GM12878 (cell line): ENCODE measurements at regions not wholly inside any gene's neighbourhood (a gene's known extent, or its start where the extent isn't known, plus 50 kb on each side); places are given as distances from the start of the nearest gene placed in this dataset.

Experiments used
- ATAC-seq: fragments of 200-7000 bp; cut with Tn5 transposase; 3 replicates; pipeline ENCODE4 v1.9.1; 2020; ENCODE audit warnings: mild to moderate bottlenecking, moderate library complexity
- BruUV-seq: library from RNA; stranded (reverse); fragments of 400-500 nt; replicated peaks from 2 replicates; lab custom pipeline; 2021; lab: Mats Ljungman, UMichigan
- CTCF ChIA-PET: fragments of 300-600 bp; sonication (Branson Sonifier 250); formaldehyde crosslinking; extraction: SDS; loops from one replicate; lab custom pipeline; 2021; ENCODE audit warnings: inconsistent platforms; lab: Yijun Ruan, JAX
- POLR2A ChIA-PET: fragments of 350-600 bp; formaldehyde crosslinking; extraction: SDS; loops from one replicate; lab custom pipeline; 2021; ENCODE audit warnings: inconsistent platforms; lab: Charles Lee
- RAD21 ChIA-PET: fragments of 300-600 bp; sonication (Branson Sonifier 250); formaldehyde crosslinking; loops from one replicate; lab custom pipeline; 2023; ENCODE audit warnings: antibody characterized with exemption; ENCODE audit not compliant: unreplicated experiment; lab: Charles Lee
- SMC1A ChIA-PET: fragments of 300-600 bp; sonication (Branson Sonifier 250); formaldehyde crosslinking; loops from one replicate; lab custom pipeline; 2023; ENCODE audit not compliant: unreplicated experiment, uncharacterized antibody; lab: Charles Lee
- DNase-seq: peaks from one replicate; pipeline ENCODE4 v3.0.0-alpha.2; 2011; ENCODE audit warnings: low read depth, low spot score
- FAIRE-seq: peaks from 3 replicates; lab custom pipeline; 2011; peaks lifted over from hg19 to GRCh38; lab: Jason Lieb, UNC
- H2AFZ ChIP-seq: 2 replicates; pipeline ENCODE4 v1.6.0; 2011; ENCODE audit warnings: low read depth, low read length, control low read depth; ENCODE audit not compliant: control insufficient read depth
- H3K27ac ChIP-seq: 2 replicates; pipeline ENCODE4 v1.5.1; 2011; ENCODE audit warnings: control low read depth; ENCODE audit not compliant: control insufficient read depth, insufficient read depth
- H3K27me3 ChIP-seq, 2 experiments: replicated peaks in 1 of 2; 2 replicates each; pipeline versions ENCODE4 v1.6.0 to v1.6.1; 2011; ENCODE audit warnings: low read length in 1 of 2; ENCODE audit not compliant: control insufficient read depth in 2 of 2, insufficient read depth in 2 of 2
- H3K36me3 ChIP-seq, 2 experiments: 2 replicates each; pipeline ENCODE4 v1.5.1; 2011; ENCODE audit warnings: low read length in 1 of 2; ENCODE audit not compliant: control insufficient read depth in 2 of 2, insufficient read depth in 2 of 2
- H3K4me1 ChIP-seq: 2 replicates; pipeline ENCODE4 v1.6.1; 2011; ENCODE audit warnings: mild to moderate bottlenecking, low read length, moderate library complexity, mixed read lengths; ENCODE audit not compliant: control insufficient read depth, insufficient read depth
- H3K4me2 ChIP-seq: 2 replicates; pipeline ENCODE4 v1.6.0; 2011; ENCODE audit warnings: control low read depth; ENCODE audit not compliant: control insufficient read depth, insufficient read depth
- H3K4me3 ChIP-seq: fragments of 200-600 bp; sonication (generic); 2 replicates; pipeline ENCODE4 v1.5.1; 2016
- H3K79me2 ChIP-seq: 2 replicates; pipeline ENCODE4 v1.6.0; 2011; ENCODE audit warnings: low read length; ENCODE audit not compliant: control insufficient read depth, insufficient read depth
- H3K9ac ChIP-seq: 2 replicates; pipeline ENCODE4 v1.8.0; 2011; ENCODE audit warnings: low read length, control low read depth, mixed read lengths; ENCODE audit not compliant: control insufficient read depth, insufficient read depth
- H3K9me3 ChIP-seq: replicated peaks from 3 replicates; pipeline ENCODE4 v1.5.1; 2011; ENCODE audit warnings: mild to moderate bottlenecking, low read length; ENCODE audit not compliant: control insufficient read depth, insufficient read depth
- H4K20me1 ChIP-seq: 2 replicates; pipeline ENCODE4 v1.6.0; 2011; ENCODE audit not compliant: control insufficient read depth, insufficient read depth
- IKZF1 ChIP-seq: fragments of 450-650 bp; conservative IDR thresholded peaks from 2 replicates; pipeline ENCODE4 v1.6.1; 2017; ENCODE audit warnings: antibody characterized with exemption, mild to moderate bottlenecking
- KAT2A ChIP-seq: conservative IDR thresholded peaks from 2 replicates; pipeline ENCODE4 v1.6.1; 2011; ENCODE audit warnings: low read depth, low read length; ENCODE audit not compliant: control insufficient read depth
- MEF2B ChIP-seq: fragments of 450-650 bp; IDR thresholded peaks from 2 replicates; pipeline ENCODE4 v1.6.1; 2018; ENCODE audit warnings: mild to moderate bottlenecking, moderate library complexity; ENCODE audit not compliant: partially characterized antibody, poor library complexity, severe bottlenecking
- NFIC ChIP-seq: IDR thresholded peaks from 2 replicates; pipeline ENCODE4 v1.6.1; 2012; ENCODE audit warnings: low read depth, mild to moderate bottlenecking, inconsistent platforms, low read length, moderate library complexity
- NR2C2 ChIP-seq: IDR thresholded peaks from 2 replicates; pipeline ENCODE4 v1.6.1; 2011; ENCODE audit warnings: borderline replicate concordance, low read depth; ENCODE audit not compliant: control insufficient read depth, insufficient read length
- PAX5 ChIP-seq: IDR thresholded peaks from 2 replicates; pipeline ENCODE4 v1.6.1; 2011; ENCODE audit warnings: low read depth, low read length, borderline replicate concordance
- PML ChIP-seq: IDR thresholded peaks from 2 replicates; pipeline ENCODE4 v1.6.1; 2012; ENCODE audit warnings: low read length, inconsistent platforms
- RAD21 ChIP-seq: IDR thresholded peaks from 2 replicates; pipeline ENCODE4 v1.6.1; 2011; ENCODE audit warnings: mild to moderate bottlenecking, low read depth, low read length, moderate library complexity; ENCODE audit not compliant: insufficient read depth
- SMAD5 ChIP-seq: IDR thresholded peaks from 2 replicates; pipeline ENCODE4 v1.6.1; 2016; ENCODE audit warnings: antibody characterized with exemption, low read depth
- SP1 ChIP-seq: IDR thresholded peaks from one replicate; pipeline ENCODE4 v1.6.1; 2011; ENCODE audit warnings: low read depth, low read length
- USF2 ChIP-seq: IDR thresholded peaks from 2 replicates; pipeline ENCODE4 v1.6.1; 2011; ENCODE audit warnings: low read depth, low read length, improper control_type of control experiment, borderline replicate concordance
- WGBS: methylation state at CpG from one replicate; pipeline ENCODE4 v1.1.6; 2016; ENCODE audit warnings: low lambda C conversion rate; ENCODE audit not compliant: insufficient replicate concordance, insufficient coverage; ENCODE audit errors: missing lambda C conversion rate; 5-methylcytosine and 5-hydroxymethylcytosine counted together
- in situ Hi-C: fragments of 300-500 bp; cut with MboI; formaldehyde crosslinking; loops from 9 replicates; pipeline ENCODE4 v1.14.3; 2018; ENCODE audit warnings: mixed read lengths
- intact Hi-C: fragments of 100-400 bp; cut with micrococcal nuclease; formaldehyde crosslinking; loops from one replicate; pipeline ENCODE4 v1.14.2; 2022; ENCODE audit not compliant: unreplicated experiment
- TF ChIP-seq, protein P1 (sequence below): fragments of 450-650 bp; IDR thresholded peaks from 2 replicates; pipeline ENCODE4 v1.6.1; 2017; ENCODE audit warnings: mild to moderate bottlenecking, moderate library complexity

- Histone ChIP-seq H3K27ac (no peak overlapping the region), H3K4me2 (no peak overlapping the region), H3K4me3 (no peak overlapping the region), H3K36me3 (no peaks in the 10 kb centered on the region), H3K79me2 (no peaks in the 10 kb centered on the region), H3K27me3 (no peaks in the 10 kb centered on the region), H3K4me1 (no peaks in the 10 kb centered on the region), H2AFZ (no peak overlapping the region), H3K9me3 (no peaks in the 10 kb centered on the region), H4K20me1 (no peaks in the 10 kb centered on the region), H3K9ac (no peak overlapping the region)
- BruUV-seq = no TSS peak
- RAD21 ChIA-PET = no interaction called here
- DNase-seq (no peak), ATAC-seq (no peak), FAIRE-seq (no peak)
- SMC1A ChIA-PET = no interaction called here
- POLR2A ChIA-PET = no interaction called here
- CTCF ChIA-PET = no interaction called here
- in situ Hi-C loops (no loop called here), intact Hi-C loops (no loop called here)
- TF ChIP-seq NFIC = no peak
- no peak for TF ChIP-seq MEF2B
- TF ChIP-seq, protein P1, sequence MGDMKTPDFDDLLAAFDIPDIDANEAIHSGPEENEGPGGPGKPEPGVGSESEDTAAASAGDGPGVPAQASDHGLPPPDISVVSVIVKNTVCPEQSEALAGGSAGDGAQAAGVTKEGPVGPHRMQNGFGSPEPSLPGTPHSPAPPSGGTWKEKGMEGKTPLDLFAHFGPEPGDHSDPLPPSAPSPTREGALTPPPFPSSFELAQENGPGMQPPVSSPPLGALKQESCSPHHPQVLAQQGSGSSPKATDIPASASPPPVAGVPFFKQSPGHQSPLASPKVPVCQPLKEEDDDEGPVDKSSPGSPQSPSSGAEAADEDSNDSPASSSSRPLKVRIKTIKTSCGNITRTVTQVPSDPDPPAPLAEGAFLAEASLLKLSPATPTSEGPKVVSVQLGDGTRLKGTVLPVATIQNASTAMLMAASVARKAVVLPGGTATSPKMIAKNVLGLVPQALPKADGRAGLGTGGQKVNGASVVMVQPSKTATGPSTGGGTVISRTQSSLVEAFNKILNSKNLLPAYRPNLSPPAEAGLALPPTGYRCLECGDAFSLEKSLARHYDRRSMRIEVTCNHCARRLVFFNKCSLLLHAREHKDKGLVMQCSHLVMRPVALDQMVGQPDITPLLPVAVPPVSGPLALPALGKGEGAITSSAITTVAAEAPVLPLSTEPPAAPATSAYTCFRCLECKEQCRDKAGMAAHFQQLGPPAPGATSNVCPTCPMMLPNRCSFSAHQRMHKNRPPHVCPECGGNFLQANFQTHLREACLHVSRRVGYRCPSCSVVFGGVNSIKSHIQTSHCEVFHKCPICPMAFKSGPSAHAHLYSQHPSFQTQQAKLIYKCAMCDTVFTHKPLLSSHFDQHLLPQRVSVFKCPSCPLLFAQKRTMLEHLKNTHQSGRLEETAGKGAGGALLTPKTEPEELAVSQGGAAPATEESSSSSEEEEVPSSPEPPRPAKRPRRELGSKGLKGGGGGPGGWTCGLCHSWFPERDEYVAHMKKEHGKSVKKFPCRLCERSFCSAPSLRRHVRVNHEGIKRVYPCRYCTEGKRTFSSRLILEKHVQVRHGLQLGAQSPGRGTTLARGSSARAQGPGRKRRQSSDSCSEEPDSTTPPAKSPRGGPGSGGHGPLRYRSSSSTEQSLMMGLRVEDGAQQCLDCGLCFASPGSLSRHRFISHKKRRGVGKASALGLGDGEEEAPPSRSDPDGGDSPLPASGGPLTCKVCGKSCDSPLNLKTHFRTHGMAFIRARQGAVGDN = no peak
- TF ChIP-seq PAX5 = no peak
- no peak for TF ChIP-seq IKZF1
- TF ChIP-seq SMAD5 = no peak
- no peak for TF ChIP-seq KAT2A
- TF ChIP-seq PML = no peak
- no peak for TF ChIP-seq SP1
- no peak for TF ChIP-seq USF2
- TF ChIP-seq NR2C2 = no peak
- no peak for TF ChIP-seq RAD21
- WGBS = 50% methylated on average over 5 of the region's 5 CpGs
Measured at GRCh38 chr5:58370606-58371005, 89.3 kb downstream of the PLK2 start.
